ENCODE measurements at regions not wholly inside any gene's neighbourhood (a gene's known extent, or its start where the extent isn't known, plus 50 kb on each side); places are given as distances from the start of the nearest gene placed in this dataset.

GRCh38 chr4:158020176-158020575 lies 152.6 kb downstream of the GASK1B start:
- no peaks in the 10 kb centered on the region for H3K27me3 Mint-ChIP-seq (ENCODE audit: insufficient read depth, low read depth, poor library complexity)
- no peak overlapping the region for H3K4me2 ChIP-seq
- ATAC-seq, result no peak

GRCh38 chr4:158018831-158019230 lies 154.0 kb downstream of the GASK1B start:
- TF ChIP-seq POLR2AphosphoS5 (IDR thresholded peaks at IDR 0.05; ENCODE audit: low read depth), result no peak
- TF ChIP-seq NANOG (IDR thresholded peaks at IDR 0.05; ENCODE audit: borderline replicate concordance), result no peak
- TF ChIP-seq CTCF (conservative IDR thresholded peaks at IDR 0.05; ENCODE audit: low read depth in 2 of 2), result no peak
- no peak for TF ChIP-seq EZH2 (IDR thresholded peaks at IDR 0.05; ENCODE audit: low read depth, unreplicated experiment)
- no peak for TF ChIP-seq REST (IDR thresholded peaks at IDR 0.05; ENCODE audit: unreplicated experiment)
- no peak for TF ChIP-seq EZH2phosphoT487 (IDR thresholded peaks at IDR 0.05; ENCODE audit: unreplicated experiment)
- no peak for TF ChIP-seq STAT1 (IDR thresholded peaks at IDR 0.05; ENCODE audit: unreplicated experiment)

More at GRCh38 chr4:158020176-158020575, 152.6 kb downstream of the GASK1B start:
- Histone ChIP-seq H3K27me3 (ENCODE audit: insufficient read depth) (no peaks in the 10 kb centered on the region), H3K27ac (ENCODE audit: low read depth) (no peak overlapping the region), H3K79me2 (replicated peaks; ENCODE audit: insufficient read depth) (no peaks in the 10 kb centered on the region), H3F3A (replicated peaks; ENCODE audit: low read depth) (no peaks in the 10 kb centered on the region), H2AFZ (no peak overlapping the region), H3K4me1 (ENCODE audit: insufficient read depth) (peaks cover 3% of the 10 kb centered on the region; the same call in 1 of the 2 replicates), H3K36me3 (ENCODE audit: insufficient read depth) (no peaks in the 10 kb centered on the region), H3K9me2 (ENCODE audit: insufficient read depth) (no peaks in the 10 kb centered on the region), H4K20me1 (replicated peaks; ENCODE audit: insufficient read depth) (no peaks in the 10 kb centered on the region), H3K4me3 (no peak overlapping the region)
- TF ChIP-seq CTCF (conservative IDR thresholded peaks at IDR 0.05; ENCODE audit: low read depth in 2 of 2) (no peak), STAT1 (IDR thresholded peaks at IDR 0.05; ENCODE audit: unreplicated experiment) (no peak), ETS1 (IDR thresholded peaks at IDR 0.05) (no peak)
- peaks cover 5% of the 10 kb centered on the region; the same call in 2 of the 3 replicates for H3K4me1 Mint-ChIP-seq
- H3K27ac Mint-ChIP-seq, result peak overlapping the region; percentile 64
- DNase-seq (ENCODE audit: low spot score), result peak; percentile 14
- no peaks in the 10 kb centered on the region for H3K36me3 Mint-ChIP-seq (ENCODE audit: low read depth)
- no peaks in the 10 kb centered on the region for H3K9me3 Mint-ChIP-seq
- no peak overlapping the region for H3K4me3 Mint-ChIP-seq

More at GRCh38 chr4:158018831-158019230, 154.0 kb downstream of the GASK1B start:
- H4K20me1 ChIP-seq (replicated peaks; ENCODE audit: insufficient read depth), result no peaks in the 10 kb centered on the region
- no peaks in the 10 kb centered on the region for H3K79me2 ChIP-seq (replicated peaks; ENCODE audit: insufficient read depth)
- H3K36me3 Mint-ChIP-seq (ENCODE audit: low read depth), result no peaks in the 10 kb centered on the region
- H3K27ac Mint-ChIP-seq, result no peak overlapping the region
- H3K4me1 ChIP-seq (ENCODE audit: insufficient read depth), result peaks cover 3% of the 10 kb centered on the region; the same call in 1 of the 2 replicates
- H3K9me3 Mint-ChIP-seq, result no peaks in the 10 kb centered on the region
- no peaks in the 10 kb centered on the region for H3F3A ChIP-seq (replicated peaks; ENCODE audit: low read depth)
- peaks cover 5% of the 10 kb centered on the region; the same call in 2 of the 3 replicates for H3K4me1 Mint-ChIP-seq
- no peaks in the 10 kb centered on the region for H3K36me3 ChIP-seq (ENCODE audit: insufficient read depth)
- H3K9me2 ChIP-seq (ENCODE audit: insufficient read depth), result no peaks in the 10 kb centered on the region
- no peak overlapping the region for H2AFZ ChIP-seq
- no peak overlapping the region for H3K27ac ChIP-seq (ENCODE audit: low read depth)
- H3K4me3 ChIP-seq, result no peak overlapping the region
- H3K27me3 Mint-ChIP-seq (ENCODE audit: insufficient read depth, low read depth, poor library complexity), result no peaks in the 10 kb centered on the region
- ATAC-seq (no peak), DNase-seq (ENCODE audit: low spot score) (no peak)
- H3K4me2 ChIP-seq, result no peak overlapping the region
- H3K4me3 Mint-ChIP-seq, result no peak overlapping the region
- H3K27me3 ChIP-seq (ENCODE audit: insufficient read depth), result no peaks in the 10 kb centered on the region
